ENCODE measurements at regions not wholly inside any gene's neighbourhood (a gene's known extent, or its start where the extent isn't known, plus 50 kb on each side); places are given as distances from the start of the nearest gene placed in this dataset.

GRCh38 chr3:34277110-34277509 is 478.7 kb downstream of the PDCD6IP start:
- TF ChIP-seq, protein P1, sequence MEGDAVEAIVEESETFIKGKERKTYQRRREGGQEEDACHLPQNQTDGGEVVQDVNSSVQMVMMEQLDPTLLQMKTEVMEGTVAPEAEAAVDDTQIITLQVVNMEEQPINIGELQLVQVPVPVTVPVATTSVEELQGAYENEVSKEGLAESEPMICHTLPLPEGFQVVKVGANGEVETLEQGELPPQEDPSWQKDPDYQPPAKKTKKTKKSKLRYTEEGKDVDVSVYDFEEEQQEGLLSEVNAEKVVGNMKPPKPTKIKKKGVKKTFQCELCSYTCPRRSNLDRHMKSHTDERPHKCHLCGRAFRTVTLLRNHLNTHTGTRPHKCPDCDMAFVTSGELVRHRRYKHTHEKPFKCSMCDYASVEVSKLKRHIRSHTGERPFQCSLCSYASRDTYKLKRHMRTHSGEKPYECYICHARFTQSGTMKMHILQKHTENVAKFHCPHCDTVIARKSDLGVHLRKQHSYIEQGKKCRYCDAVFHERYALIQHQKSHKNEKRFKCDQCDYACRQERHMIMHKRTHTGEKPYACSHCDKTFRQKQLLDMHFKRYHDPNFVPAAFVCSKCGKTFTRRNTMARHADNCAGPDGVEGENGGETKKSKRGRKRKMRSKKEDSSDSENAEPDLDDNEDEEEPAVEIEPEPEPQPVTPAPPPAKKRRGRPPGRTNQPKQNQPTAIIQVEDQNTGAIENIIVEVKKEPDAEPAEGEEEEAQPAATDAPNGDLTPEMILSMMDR (optimal IDR thresholded peaks at IDR 0.05 in 1 of 3, IDR thresholded peaks at IDR 0.05 in 1 of 3, conservative IDR thresholded peaks at IDR 0.05 in 1 of 3; ENCODE audit: extremely low read depth in 1 of 3, insufficient read depth in 2 of 3, low read length in 3 of 3), result no peak
- TF ChIP-seq EZH2 (IDR thresholded peaks at IDR 0.05; ENCODE audit: low read length), result no peak

Data from keratinocyte (primary cell).